ENCODE measurements at regions not wholly inside any gene's neighbourhood (a gene's known extent, or its start where the extent isn't known, plus 50 kb on each side); places are given as distances from the start of the nearest gene placed in this dataset.
A peak's percentile ranks its signal among the peaks of the same experiment; 100 is the strongest.

DNA sequence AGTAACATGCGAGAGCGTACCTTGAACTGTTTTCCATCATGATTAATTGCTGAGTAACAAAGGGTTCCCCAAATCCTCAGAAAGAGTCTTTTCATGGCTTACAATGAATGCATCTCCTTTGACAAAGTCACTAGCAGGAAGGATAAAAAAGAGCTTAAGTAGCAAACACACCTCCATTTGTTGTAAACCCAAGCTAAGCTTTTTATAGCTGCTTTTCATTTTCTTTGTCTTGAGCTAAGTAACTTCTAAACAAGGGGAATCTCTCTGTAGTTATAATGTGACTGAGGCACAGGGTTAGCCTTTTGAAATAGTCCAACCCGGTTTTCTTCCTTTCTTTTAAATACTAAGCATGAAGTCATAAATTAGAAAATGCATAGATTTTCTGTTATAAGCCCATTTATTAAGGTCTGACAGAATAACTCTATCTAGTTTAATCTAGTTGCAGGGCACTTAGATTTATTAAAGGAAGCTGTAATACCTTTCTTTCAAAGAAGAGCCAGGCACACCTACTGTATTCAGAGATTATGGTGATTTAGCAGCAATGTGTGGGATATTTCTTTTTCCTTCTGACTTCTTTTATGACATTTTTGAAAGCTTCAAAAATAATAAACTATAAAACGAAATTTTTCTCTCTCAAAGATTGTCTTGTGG is 226.9 kb upstream of the SMIM31 start:
- Mint-ChIP-seq H3K27me3 (no peaks in the 10 kb centered on the region), H3K9me3 (ENCODE audit: low read depth) (peaks cover 3% of the 10 kb centered on the region), H3K4me3 (ENCODE audit: low read depth) (no peak overlapping the region), H3K4me1 (ENCODE audit: low read depth) (peaks cover 10% of the 10 kb centered on the region), H3K36me3 (ENCODE audit: insufficient read depth) (no peaks in the 10 kb centered on the region), H3K27ac (no peak overlapping the region)
- TF ChIP-seq, protein P1, sequence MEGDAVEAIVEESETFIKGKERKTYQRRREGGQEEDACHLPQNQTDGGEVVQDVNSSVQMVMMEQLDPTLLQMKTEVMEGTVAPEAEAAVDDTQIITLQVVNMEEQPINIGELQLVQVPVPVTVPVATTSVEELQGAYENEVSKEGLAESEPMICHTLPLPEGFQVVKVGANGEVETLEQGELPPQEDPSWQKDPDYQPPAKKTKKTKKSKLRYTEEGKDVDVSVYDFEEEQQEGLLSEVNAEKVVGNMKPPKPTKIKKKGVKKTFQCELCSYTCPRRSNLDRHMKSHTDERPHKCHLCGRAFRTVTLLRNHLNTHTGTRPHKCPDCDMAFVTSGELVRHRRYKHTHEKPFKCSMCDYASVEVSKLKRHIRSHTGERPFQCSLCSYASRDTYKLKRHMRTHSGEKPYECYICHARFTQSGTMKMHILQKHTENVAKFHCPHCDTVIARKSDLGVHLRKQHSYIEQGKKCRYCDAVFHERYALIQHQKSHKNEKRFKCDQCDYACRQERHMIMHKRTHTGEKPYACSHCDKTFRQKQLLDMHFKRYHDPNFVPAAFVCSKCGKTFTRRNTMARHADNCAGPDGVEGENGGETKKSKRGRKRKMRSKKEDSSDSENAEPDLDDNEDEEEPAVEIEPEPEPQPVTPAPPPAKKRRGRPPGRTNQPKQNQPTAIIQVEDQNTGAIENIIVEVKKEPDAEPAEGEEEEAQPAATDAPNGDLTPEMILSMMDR (IDR thresholded peaks at IDR 0.05; ENCODE audit: unreplicated experiment), result no peak
- DNase-seq (ENCODE audit: low spot score, unreplicated experiment), result no peak

DNA sequence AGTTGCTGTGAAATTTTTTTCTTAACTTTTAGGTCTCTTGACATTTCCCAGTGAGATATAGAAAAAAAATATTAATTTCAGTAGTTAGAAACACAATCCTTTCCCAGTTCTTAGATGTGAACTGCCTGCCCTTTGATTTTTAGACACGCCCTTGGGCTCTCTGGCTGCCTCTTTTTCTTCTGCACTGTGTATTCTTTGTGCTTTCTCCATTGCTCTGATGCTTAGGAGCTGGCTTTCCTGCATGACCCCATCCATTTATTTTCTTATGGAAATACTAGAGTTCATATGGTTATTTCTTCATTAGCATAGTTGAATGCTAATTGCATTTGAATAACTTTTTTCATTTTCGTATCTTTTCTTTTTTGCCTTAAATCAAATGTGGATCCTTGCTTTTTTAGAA is 224.9 kb upstream of the SMIM31 start:
- Mint-ChIP-seq H3K4me1 (ENCODE audit: low read depth) (peaks cover 10% of the 10 kb centered on the region), H3K27me3 (no peaks in the 10 kb centered on the region), H3K9me3 (ENCODE audit: low read depth) (peaks cover 3% of the 10 kb centered on the region), H3K4me3 (ENCODE audit: low read depth) (no peak overlapping the region), H3K27ac (no peak overlapping the region), H3K36me3 (ENCODE audit: insufficient read depth) (no peaks in the 10 kb centered on the region)
- DNase-seq (ENCODE audit: low spot score, unreplicated experiment), result no peak
- TF ChIP-seq, protein P1 (IDR thresholded peaks at IDR 0.05; ENCODE audit: unreplicated experiment), result no peak

DNA sequence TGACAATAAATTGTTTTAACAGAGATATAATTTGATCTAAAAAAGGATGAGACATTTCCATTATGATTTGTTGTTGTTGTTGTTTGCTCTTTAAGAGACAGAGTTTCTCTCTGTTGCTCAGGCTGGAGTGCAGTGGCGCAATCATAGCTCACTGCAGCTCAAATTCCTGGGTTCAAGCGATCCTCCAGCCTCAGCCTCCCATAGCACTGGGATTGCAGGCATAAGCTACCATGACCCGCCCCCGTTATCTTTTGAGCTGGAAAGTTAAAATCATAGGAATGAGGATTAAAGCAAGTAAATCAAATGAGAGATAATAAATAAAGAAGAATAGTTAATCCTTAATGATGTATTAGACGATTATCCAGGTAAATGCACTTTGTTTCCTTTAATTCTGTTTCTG is 224.4 kb upstream of the SMIM31 start:
- TF ChIP-seq, protein P1 (IDR thresholded peaks at IDR 0.05; ENCODE audit: unreplicated experiment), result no peak
- Mint-ChIP-seq H3K4me1 (ENCODE audit: low read depth) (peaks cover 10% of the 10 kb centered on the region), H3K27me3 (no peaks in the 10 kb centered on the region), H3K9me3 (ENCODE audit: low read depth) (peaks cover 3% of the 10 kb centered on the region), H3K27ac (no peak overlapping the region), H3K4me3 (ENCODE audit: low read depth) (no peak overlapping the region), H3K36me3 (ENCODE audit: insufficient read depth) (no peaks in the 10 kb centered on the region)
- DNase-seq (ENCODE audit: low spot score, unreplicated experiment), result no peak

DNA sequence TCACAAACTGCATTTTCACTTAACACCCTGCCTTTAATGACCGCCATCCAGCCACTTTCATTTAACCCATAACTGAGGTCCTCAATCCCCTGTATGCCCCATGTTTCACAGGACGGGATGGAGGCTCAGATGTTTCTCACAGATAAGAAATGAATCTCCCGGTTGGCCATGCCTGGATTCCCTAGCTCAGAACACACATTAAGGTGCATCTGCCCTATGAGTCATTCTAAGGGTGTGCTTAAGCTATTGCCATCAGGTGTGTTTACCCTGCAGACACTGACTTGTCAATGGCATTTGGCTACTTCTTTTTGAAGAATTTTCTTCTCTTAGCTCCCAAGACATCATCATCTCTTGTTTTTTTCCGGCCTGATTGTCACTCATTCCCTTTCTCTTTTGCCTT is 222.6 kb upstream of the SMIM31 start:
- Mint-ChIP-seq H3K27me3 (no peaks in the 10 kb centered on the region), H3K36me3 (ENCODE audit: insufficient read depth) (no peaks in the 10 kb centered on the region), H3K27ac (no peak overlapping the region), H3K4me3 (ENCODE audit: low read depth) (no peak overlapping the region), H3K4me1 (ENCODE audit: low read depth) (peaks cover 5% of the 10 kb centered on the region), H3K9me3 (ENCODE audit: low read depth) (peaks cover 3% of the 10 kb centered on the region)
- DNase-seq (ENCODE audit: low spot score, unreplicated experiment), result no peak
- TF ChIP-seq, protein P1 (IDR thresholded peaks at IDR 0.05; ENCODE audit: unreplicated experiment), result no peak

DNA sequence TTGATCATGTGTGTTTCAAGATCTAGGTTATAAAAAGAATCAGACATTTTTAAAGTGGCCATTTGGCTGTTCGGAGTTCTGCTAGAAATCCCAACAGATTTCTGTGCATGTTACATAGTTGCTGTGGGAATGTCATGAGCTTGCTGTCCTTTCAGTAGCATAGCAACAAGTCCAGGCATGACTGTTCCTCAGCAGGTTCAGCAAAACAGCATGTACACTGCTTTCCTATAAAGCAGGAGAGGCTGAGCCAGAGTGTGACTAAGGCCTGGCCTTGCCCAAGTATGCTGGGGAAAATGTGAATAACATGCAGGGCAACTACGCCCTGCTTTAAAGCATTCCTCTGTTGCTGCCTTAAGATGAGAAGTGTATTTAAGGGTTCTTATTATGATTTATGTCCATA is 217.1 kb upstream of the SMIM31 start:
- H3K4me1 Mint-ChIP-seq (ENCODE audit: low read depth), result peaks cover 1% of the 10 kb centered on the region
- TF ChIP-seq, protein P1 (IDR thresholded peaks at IDR 0.05; ENCODE audit: unreplicated experiment), result no peak
- H3K4me3 Mint-ChIP-seq (ENCODE audit: low read depth), result no peak overlapping the region
- H3K27ac Mint-ChIP-seq, result peak overlapping the region; percentile 41
- H3K9me3 Mint-ChIP-seq (ENCODE audit: low read depth), result peaks cover 15% of the 10 kb centered on the region
- no peak for DNase-seq (ENCODE audit: low spot score, unreplicated experiment)
- H3K36me3 Mint-ChIP-seq (ENCODE audit: insufficient read depth), result peaks cover 1% of the 10 kb centered on the region
- no peaks in the 10 kb centered on the region for H3K27me3 Mint-ChIP-seq
